ENCODE measurements at regions not wholly inside any gene's neighbourhood (a gene's known extent, or its start where the extent isn't known, plus 50 kb on each side); places are given as distances from the start of the nearest gene placed in this dataset.

DNA sequence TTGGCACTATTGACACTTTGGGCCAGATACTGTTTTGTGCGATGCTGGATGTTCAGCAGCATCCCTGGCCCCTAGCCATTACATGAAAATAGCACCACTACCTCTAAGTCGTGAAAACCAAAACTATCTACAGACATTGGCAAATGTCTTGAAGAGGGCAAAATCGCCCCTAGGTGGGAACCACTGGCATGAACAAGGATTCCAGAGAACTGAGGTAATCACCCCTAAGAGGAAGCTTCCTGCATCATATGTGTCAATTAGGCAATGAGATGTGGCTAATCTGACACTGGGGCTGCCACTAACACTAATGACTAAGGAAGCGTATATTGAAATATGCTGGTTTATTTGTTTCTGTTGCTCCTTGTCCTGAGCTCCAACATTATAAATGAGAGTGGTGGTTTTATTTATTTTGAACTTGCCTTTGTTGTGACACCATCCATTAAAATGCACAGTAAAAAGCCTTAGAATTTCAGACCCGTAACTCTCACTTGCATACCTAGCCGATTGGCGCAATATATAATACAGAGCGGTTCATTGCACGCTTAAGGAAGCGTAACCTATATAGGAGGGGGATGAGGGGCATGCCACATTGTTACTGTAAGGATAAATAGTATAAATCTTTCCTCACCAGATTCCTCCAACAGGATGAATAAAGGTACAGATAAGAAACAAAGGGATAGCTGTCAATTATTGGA is 299.8 kb upstream of the CNTN4 start:
- in situ Hi-C loops (cut with HindIII; ENCODE audit: low sequenced_read_pairs) = no loop called here

DNA sequence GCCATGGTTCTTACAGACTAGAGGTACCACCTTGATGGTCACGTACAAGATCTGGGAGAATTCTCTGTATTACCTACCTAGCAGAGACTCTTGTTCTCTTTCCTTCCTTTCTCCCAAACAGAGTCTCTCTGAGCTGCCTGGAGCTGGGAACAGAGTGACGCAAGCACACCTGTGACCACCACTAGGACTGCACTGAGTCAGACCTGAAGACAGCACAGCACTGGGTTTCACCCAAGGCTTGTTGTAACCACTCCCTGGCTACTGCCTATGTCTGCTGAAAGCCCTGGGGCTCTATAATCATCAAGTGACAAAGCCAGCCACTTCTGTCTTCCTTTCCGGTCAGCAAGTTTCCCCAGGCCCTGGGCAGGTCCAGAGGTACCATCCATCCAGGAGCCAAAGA is 293.3 kb upstream of the CNTN4 start:
- in situ Hi-C loops (cut with HindIII; ENCODE audit: low sequenced_read_pairs) = no loop called here

DNA sequence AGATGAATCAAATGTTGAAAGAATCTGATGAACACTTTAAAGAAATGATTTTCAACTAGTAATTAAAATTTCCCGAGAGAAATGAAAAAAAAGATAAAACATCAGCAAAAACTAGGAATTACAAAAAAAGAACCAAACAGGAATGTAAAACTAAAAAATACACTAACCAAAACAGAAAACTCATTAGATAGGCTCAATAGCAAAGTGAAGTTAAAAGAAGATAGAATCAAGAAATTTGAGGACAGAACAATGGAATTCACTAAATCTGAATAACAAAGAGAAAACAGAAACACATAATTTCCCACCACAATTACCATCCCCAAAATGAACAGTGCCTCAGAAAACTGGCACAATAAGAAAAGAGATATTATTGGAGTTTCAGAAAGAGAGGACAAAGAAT is 290.1 kb upstream of the CNTN4 start:
- in situ Hi-C loops (cut with HindIII; ENCODE audit: low sequenced_read_pairs) = no loop called here

DNA sequence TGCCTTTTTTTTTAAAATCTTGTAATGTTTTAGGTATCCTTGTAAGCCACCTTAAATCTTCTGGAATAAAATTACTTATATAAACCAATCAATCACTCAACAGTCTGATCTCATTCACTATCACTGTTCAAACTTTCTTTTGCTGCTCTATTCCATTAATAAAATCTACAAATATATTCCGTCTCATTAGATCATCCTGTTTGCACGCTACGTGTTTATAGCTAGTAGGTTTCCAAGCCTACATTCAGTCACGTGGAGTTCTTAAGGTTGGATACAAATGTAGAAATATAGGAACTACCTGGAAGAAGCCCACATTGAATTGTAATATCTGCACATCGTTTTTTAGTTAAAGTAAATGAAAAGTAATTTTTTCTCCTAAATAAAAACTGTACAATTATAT is 274.8 kb upstream of the CNTN4 start:
- in situ Hi-C loops (cut with HindIII; ENCODE audit: low sequenced_read_pairs) = no loop called here

DNA sequence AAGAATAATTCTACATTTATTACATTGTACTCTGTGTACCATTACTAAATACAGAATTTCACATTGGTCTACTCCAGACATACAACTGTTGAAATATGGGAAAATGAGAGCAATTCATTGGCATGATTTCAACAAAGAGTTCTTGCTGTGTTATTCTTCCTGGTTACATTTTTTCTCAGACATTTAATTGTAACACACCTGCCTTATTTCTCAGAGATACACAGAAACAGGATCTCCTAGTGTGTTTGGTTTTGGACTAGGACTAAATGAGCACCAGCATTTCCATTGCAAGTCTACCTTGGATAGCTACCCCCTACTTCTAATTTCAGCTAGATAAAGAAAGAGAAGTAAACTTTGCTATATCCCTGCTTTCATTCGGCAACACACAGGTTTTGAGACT is 274.3 kb upstream of the CNTN4 start:
- in situ Hi-C loops (cut with HindIII; ENCODE audit: low sequenced_read_pairs) = no loop called here

DNA sequence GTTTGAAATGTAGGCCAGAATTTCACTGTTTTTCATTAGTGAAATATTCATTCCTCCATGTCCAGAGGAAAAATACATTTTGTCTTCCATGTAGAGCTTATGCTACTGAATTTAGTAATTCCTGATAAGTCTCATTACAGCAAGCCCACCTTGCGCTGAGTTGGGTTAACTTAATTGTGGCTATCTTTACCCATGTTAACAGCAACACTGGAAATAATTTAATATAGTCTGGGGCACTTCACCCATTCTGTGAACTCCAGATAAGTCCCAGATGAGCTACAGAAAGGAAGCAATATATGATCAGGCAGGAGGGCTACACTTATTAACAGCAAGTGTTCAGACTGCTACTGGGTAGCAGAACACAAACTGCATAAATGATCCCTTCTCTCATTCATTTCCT is 270.1 kb upstream of the CNTN4 start:
- in situ Hi-C loops (cut with HindIII; ENCODE audit: low sequenced_read_pairs) = no loop called here

DNA sequence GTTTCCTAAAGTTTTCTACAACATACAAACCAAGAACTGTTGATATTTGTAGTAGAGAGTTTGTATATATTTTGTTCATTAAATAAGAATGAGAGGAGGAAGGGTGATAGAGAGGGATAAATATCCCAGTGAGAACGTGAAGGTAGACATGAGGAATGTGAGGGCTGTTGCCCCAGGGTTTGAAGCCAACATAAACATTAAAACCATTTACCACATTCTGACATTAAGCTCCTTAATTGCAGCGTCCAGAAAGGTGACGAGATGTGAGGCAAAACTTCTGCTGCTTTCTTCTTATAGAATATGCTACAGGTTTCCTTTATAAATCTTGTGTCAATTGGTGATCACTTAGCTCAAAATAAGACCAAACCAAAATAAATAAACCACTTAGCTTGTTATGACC is 267.8 kb upstream of the CNTN4 start:
- in situ Hi-C loops (cut with HindIII; ENCODE audit: low sequenced_read_pairs) = no loop called here

DNA sequence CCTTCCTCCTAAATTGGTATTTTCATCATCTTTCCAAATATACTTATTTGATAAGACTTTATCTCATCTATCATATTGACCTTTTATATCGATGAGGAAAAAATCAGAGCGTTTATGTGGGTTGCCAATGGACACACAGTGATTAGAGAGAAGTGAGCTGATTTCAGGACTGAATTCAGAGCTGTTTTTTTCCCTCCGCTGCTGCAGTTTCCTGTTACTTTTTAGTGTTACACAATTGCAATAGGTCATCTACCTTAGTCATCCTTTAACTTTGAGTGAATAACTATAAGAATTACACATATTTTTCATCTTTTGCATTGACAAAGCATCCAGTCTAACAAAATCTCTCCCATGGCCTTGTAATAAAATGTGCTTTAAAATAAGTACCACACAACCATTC is 266.3 kb upstream of the CNTN4 start:
- in situ Hi-C loops (cut with HindIII; ENCODE audit: low sequenced_read_pairs) = no loop called here

DNA sequence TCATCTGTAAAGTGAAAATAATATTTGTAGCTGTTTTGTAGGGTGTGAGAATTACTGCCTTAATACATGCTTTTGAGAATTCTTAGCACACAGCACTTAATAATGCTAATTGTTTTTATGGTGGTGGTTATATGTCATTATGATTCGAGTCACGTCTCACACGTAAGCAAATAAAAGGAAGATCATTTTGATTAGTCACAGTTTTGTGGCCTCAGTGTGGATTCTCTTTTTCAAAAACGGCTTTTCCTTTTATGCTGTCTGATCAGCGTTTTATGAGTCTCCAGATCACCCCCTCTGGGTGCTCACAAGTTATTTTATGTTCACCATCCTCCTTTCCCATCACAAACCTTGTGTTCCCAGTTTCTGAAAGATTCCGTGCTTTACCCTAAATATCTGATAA is 255.6 kb upstream of the CNTN4 start:
- in situ Hi-C loops (cut with HindIII; ENCODE audit: low sequenced_read_pairs) = no loop called here

DNA sequence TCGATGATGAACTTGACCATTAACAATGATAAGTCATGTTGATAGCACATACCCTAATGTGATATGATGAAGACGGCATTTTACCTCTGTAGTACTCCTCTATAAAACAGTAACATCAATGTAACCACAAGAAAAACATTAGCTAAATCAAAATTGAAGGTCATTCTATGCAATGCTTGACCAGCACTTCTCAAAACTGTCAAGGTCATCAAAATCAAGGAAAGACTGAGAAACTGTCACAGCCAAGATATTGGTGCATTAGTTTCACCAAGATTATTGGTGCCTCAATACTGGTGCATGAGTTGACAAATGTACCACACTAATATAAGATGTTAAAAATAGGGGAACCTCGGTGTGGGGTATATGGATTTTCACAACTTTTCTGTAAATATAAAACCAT is 251.1 kb upstream of the CNTN4 start:
- in situ Hi-C loops (cut with HindIII; ENCODE audit: low sequenced_read_pairs) = no loop called here

DNA sequence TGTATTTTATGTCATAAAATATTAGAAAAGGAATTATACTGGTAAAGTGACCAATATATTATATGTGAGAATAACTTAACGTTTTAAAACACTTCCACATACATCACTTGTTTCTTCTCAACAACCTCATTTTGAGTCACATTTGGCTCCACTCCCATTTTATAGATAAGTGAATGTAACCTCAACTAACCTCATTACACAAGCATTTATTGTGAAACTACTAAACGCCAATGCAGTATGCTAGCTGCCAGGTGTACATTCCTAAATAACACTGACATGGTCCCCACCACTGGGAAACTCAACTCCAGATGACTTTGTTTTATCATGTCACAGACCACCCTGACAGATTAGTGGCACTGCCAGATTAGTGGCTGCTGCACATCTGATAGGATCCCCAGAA is 249.7 kb upstream of the CNTN4 start:
- in situ Hi-C loops (cut with HindIII; ENCODE audit: low sequenced_read_pairs) = no loop called here

DNA sequence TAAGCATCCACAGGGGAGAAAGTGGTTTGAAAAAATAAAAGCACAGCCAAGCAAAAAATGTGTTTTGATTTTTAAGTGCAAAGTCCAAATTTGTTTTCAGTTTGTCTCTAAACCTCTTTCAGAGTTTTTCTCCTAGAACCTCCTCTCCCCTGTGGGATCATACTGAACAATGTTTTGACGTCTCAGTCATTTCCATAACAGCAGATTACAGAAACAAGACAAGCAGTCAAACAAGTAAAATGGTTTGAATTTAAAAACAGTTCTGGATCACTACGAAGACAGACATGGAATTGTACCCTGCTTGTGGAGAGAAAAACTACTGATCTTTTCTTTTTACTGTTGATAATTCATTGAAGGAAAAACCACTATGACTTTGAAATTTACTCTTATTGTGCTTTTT is 245.7 kb upstream of the CNTN4 start:
- in situ Hi-C loops (cut with HindIII; ENCODE audit: low sequenced_read_pairs) = no loop called here

DNA sequence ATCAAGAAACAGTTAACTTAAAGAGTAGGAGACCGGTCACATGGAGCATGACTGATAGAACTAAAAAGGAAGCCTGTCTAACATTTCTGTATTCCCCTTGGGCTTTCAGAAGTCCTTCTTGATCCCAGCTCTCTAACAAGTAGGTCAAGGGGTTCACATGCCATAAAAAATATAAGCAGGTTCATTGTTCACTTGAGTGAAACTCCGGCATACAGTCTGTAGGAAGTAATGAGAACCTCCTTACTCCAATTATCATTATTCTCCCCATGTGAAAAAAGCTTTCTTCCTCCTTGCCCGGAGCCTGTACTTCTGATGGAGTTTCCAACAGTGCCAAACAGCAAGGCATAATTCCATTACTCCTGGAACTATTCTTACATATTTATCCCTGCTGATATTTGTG is 242.8 kb upstream of the CNTN4 start:
- in situ Hi-C loops (cut with HindIII; ENCODE audit: low sequenced_read_pairs) = no loop called here

DNA sequence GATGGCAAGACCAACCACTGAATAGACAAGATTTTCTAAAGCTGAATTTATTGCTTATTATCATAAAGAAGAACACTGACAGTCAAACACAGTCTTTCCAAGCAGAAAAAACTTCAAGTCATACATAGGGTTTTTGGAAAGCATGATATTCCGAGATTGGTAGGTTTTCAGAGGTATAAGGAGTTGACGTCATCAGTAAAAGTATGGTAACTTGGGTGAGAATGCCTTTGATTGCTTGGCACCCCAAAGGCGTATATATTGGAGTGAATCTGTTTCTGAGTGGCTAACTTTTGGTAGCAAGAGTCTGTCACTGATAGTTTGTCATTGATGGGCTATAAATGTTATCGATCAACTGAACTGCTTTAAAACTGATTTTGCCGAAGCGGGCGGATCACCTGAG is 227.9 kb upstream of the CNTN4 start:
- in situ Hi-C loops (cut with HindIII; ENCODE audit: low sequenced_read_pairs) = no loop called here

DNA sequence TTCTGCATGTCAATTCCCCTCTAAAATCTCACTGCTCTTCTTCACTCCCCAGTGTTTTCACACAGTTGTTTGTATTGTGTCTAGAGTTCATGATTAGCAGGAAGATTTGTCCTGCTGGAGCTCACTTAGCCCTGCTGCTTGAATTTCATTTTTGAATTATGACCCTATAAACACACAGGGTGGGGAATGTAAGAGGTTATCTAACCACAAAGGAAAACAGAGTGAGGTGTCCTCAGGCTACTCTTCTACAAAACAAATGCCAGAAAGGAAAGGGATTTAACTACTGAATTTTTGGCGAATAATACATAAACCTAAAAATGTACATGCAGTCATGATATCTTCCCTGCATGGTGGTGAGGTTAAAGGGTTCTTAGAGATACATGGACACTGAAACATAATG is 215.1 kb upstream of the CNTN4 start:
- in situ Hi-C loops (cut with HindIII; ENCODE audit: low sequenced_read_pairs) = no loop called here

DNA sequence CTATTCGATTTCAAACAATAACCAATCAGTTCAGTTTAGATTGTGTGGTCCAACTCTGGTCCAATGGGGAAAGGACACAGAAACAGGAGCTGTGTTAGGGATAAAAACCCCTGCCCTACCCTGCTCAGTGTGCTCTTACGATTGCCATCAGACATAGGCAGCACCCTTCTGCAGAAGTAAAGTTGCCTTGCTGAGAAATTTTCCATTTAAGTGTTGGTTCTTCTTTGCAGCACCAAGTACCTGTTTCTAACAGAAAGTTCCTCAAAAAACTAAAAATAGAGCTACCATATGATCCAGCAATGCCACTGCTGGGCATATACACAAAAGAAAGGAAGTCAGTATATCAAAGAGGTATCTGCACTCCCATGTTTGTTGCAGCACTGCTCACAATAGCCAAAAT is 206.2 kb upstream of the CNTN4 start:
- in situ Hi-C loops (cut with HindIII; ENCODE audit: low sequenced_read_pairs) = no loop called here

DNA sequence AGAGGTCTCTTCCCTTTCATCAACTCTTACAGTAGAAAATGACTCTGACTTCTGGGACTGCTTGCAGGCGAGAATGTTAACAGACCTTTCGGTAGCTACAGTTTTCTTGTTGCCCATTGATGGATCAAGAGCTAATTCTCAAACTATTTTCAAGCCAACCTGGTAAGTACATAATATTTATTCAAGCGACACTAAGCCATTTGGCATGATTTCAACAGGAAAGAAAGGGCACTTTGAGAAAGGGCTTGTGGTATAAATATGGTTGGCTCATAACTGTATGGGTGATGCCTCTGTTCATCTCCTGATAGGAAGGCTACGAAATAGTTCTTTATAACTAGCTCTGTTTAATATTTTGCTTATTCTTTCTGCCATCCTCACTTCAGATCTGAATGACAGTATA is 196.2 kb upstream of the CNTN4 start:
- in situ Hi-C loops (cut with HindIII; ENCODE audit: low sequenced_read_pairs) = no loop called here

DNA sequence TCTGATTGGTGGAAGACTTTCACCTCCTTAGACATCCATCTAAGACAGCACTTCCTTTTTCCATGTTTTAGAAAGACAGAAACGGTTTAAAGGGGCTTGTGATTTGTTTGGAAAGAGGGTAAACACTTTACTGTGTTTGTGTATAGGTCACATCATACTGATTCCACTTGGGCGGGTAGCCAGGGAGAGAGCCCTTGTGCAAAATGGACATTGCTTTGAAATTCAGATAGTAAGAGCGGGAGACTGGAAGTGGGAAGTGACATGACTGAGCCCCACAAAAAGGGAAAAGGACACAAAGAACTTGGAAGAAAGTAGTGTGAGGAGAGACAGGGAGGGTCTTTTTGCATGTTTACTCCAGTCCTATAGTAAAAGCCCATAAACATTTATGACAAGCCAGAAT is 195.6 kb upstream of the CNTN4 start:
- in situ Hi-C loops (cut with HindIII; ENCODE audit: low sequenced_read_pairs) = no loop called here

DNA sequence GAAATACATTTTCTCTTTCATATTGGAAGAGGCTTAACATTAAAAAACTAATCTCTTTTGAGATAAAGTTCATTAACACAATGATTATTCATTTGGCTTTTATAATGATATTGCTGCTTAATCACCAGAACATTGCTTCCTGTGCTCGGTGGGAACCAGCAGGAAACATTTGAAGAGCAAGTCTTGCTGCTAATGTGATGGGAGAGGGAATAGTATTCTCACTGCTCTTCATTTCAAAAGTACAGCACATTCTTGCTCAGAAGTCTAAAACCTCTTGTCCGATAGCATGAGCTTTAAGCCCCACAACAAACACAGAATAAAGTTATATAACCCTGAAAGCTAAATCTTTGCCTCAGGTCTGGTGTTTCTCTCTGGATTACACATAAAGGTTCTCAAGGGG is 190.8 kb upstream of the CNTN4 start:
- in situ Hi-C loops (cut with HindIII; ENCODE audit: low sequenced_read_pairs) = no loop called here

DNA sequence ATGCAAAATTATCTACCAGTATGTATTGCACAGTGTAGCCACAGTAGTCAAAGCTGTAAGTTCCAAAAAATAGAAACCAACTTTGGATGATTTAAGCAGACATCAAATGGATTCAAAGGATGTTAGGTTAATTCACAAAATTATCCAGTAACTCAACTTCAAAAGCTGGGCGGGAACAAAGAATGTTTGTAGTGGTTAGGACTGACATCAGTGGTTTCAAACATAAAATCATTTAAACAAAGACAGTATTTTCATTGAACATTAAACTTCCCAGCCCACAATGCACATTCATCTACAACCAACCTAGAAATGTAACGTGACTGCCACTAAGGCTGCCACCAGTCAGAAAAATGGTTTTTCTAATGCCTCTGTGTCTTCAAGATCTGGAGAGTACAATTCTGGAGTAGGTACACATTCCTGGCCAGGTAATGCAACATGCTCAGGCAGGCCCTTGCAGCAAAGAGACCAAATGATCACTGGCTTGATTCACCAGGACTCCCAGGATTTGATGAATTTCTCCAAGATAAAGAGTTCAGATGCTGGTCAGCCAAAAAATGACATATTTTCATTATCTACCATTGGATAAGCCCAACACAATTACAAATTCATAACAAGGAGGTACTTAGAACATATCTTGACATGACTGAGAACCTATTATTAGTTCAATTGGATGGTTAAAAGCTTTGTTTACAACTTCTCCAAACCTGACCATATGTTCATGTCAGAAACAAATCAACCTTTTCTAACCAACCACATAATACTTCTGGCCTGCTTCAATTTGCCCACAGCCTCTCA is 189.8 kb upstream of the CNTN4 start:
- in situ Hi-C loops (cut with HindIII; ENCODE audit: low sequenced_read_pairs) = no loop called here

DNA sequence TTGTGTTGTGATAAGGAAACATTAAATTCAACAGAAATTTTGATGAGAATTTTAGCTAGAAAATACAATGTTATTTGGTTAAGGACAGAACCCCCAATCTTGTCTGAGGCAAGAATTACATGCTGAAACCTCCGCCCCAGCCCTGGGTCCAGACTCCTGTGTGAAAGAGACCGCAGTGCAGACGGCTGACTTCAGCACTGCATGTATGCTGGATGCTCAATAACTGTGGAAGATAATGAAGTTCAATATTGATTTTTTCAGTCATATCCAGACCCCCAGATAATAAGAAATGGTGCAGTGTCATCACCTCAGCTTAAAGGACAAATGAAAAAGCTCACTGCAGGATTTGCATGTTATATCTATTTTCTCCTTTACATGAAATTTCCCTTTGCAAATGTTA is 188.3 kb upstream of the CNTN4 start:
- in situ Hi-C loops (cut with HindIII; ENCODE audit: low sequenced_read_pairs) = no loop called here

DNA sequence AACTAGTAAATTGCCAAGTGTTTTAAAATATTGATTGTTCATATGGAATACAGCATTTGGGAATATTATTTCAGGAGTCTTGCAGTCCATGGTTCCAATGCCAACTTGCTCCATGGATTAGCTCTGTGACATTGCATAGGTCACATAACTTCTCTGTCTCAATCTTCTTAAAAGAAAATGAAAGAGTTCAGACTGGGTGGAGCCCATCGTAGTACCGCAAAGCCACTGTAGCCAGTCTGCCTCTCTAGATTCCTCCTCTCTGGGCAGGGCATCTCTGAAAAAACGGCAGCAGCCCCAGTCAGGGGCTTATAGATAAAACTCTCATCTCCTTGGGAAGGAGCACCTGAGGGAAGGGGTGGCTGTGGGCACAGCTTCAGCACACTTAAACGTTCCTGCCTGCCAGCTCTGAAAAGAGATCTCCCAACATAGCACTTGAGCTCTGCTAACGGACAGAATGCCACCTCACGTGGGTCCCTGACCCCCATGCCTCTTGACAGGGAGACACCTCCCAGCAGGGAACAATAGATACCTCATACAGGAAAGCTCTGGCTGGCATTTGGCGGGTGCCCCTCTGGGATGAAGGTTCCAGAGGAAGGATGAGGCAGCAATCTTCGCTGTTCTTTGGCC is 168.8 kb upstream of the CNTN4 start:
- in situ Hi-C loops (cut with HindIII; ENCODE audit: low sequenced_read_pairs) = no loop called here

Data from endothelial cell of hepatic sinusoid (primary cell).